Adrenal gland (tissue), 9 donors: ENCODE measurements at regions not wholly inside any gene's neighbourhood (a gene's known extent, or its start where the extent isn't known, plus 50 kb on each side); places are given as distances from the start of the nearest gene placed in this dataset.

Source experiments
- DNase-seq, 7 donors: peaks; one replicate each; pipeline ENCODE4 v3.0.0-alpha.2; 2019 to 2020
- H3K27ac ChIP-seq, 5 donors: fragments of 200-600 bp; sonication (generic) in 4 of 5; 1 replicate in 3 of 5; 2 replicates in 2 of 5; pipeline versions ENCODE4 v1.5.1 to v1.8.0; 2016 to 2020; ENCODE audit warnings: mild to moderate bottlenecking in 1 of 5
- H3K27me3 ChIP-seq: fragments of 200-600 bp; 2 replicates; pipeline ENCODE4 v1.8.0; 2021
- H3K36me3 ChIP-seq, 2 donors: fragments of 200-600 bp; replicated peaks in 1 of 2; 1 replicate in 1 of 2; 2 replicates in 1 of 2; pipeline versions ENCODE4 v1.5.1 to v1.8.0; 2018 to 2022
- H3K4me1 ChIP-seq, 2 donors: fragments of 200-600 bp; replicated peaks in 1 of 2; 1 replicate in 1 of 2; 2 replicates in 1 of 2; pipeline versions ENCODE4 v1.5.1 to v1.8.0; 2018 to 2021
- H3K4me3 ChIP-seq, 4 donors: fragments of 200-600 bp; sonication (generic) in 3 of 4; one replicate each; pipeline ENCODE4 v1.5.1; 2016 to 2018
- H3K9me3 ChIP-seq, 3 donors: fragments of 200-600 bp; sonication (generic) in 1 of 3; replicated peaks in 1 of 3; 1 replicate in 2 of 3; 2 replicates in 1 of 3; pipeline versions ENCODE4 v1.5.1 to v1.8.0; 2016 to 2021
- CTCF ChIP-seq, 6 experiments: fragments of 450-650 bp in 4 of 6; fragments of 200-600 bp in 2 of 6; sonication (generic) in 1 of 6; IDR thresholded peaks; 1 replicate in 5 of 6; 2 replicates in 1 of 6; pipeline versions ENCODE4 v1.5.1 to v1.8.0; 2016 to 2021; ENCODE audit warnings: antibody characterized with exemption in 6 of 6, mild to moderate bottlenecking in 2 of 6, moderate library complexity in 1 of 6
- POLR2A ChIP-seq, 2 donors: fragments of 450-650 bp; IDR thresholded peaks; one replicate each; pipeline ENCODE4 v1.6.1; 2017; ENCODE audit warnings: antibody characterized with exemption in 2 of 2, mild to moderate bottlenecking in 2 of 2, moderate library complexity in 1 of 2
- WGBS, 4 donors: extraction: QIAGEN DNeasy Blood & Tissue Kit in 2 of 4; methylation state at CpG; one replicate each; pipeline versions ENCODE4 v1.1.5 to v1.1.7; 2013 to 2017; 5-methylcytosine and 5-hydroxymethylcytosine counted together
- intact Hi-C, 2 donors: fragments of 100-400 bp; cut with DNase I; formaldehyde crosslinking; loops; one replicate each; pipeline versions ENCODE4 v1.14.1 to v1.15.0; 2022 to 2023
- donor health status: healthy with polysubstance abuse.
- donor health status: Bipolar disorder and iron deficiency.
- donor health status: DM: yes; HTN: yes; CAD: no.
- donor health status: DM: no; HTN: no; CAD: no.
- donor health status: DM: no; HTN: no; CAD: no.

GRCh38 chr10:83617172-83617571 lies 522.1 kb upstream of the GHITM start:
- Histone ChIP-seq H3K4me3 (no peak overlapping the region), H3K36me3 (no peaks in the 10 kb centered on the region), H3K9me3 (no peaks in the 10 kb centered on the region), H3K4me1 (no peaks in the 10 kb centered on the region), H3K27me3 (no peaks in the 10 kb centered on the region), H3K27ac (no peak overlapping the region)
- intact Hi-C loops: no loop called here
- TF ChIP-seq CTCF (IDR thresholded peaks at IDR 0.05) (no peak), POLR2A (IDR thresholded peaks at IDR 0.05) (no peak)
- DNase-seq: no peak
- WGBS, 4 donors: 58 to 86% (median 79%) methylated on average over 1 of the region's 1 CpG

GRCh38 chr10:83617692-83618545 lies 521.4 kb upstream of the GHITM start:
- Histone ChIP-seq H3K9me3 (no peaks in the 10 kb centered on the region), H3K4me1 (no peaks in the 10 kb centered on the region), H3K27me3 (no peaks in the 10 kb centered on the region), H3K4me3 (no peak overlapping the region), H3K27ac (no peak overlapping the region), H3K36me3 (no peaks in the 10 kb centered on the region)
- intact Hi-C loops: no loop called here
- TF ChIP-seq CTCF (IDR thresholded peaks at IDR 0.05) (no peak), POLR2A (IDR thresholded peaks at IDR 0.05) (no peak)
- 42 to 51% (median 50%) methylated on average over 5 of the region's 5 CpGs for WGBS, 4 donors
- DNase-seq: no peak

- no peaks in the 10 kb centered on the region for H3K9me3 ChIP-seq
- no peaks in the 10 kb centered on the region for H3K4me1 ChIP-seq
- no peak for TF ChIP-seq CTCF (IDR thresholded peaks at IDR 0.05)
- TF ChIP-seq POLR2A (IDR thresholded peaks at IDR 0.05): no peak
- no peak for DNase-seq
- 49 to 74% (median 67%) methylated on average over 5 of the region's 5 CpGs for WGBS, 4 donors
- H3K36me3 ChIP-seq: no peaks in the 10 kb centered on the region
- no peak overlapping the region for H3K27ac ChIP-seq
- no peak overlapping the region for H3K4me3 ChIP-seq
- H3K27me3 ChIP-seq: no peaks in the 10 kb centered on the region
- intact Hi-C loops: no loop called here
Observed at GRCh38 chr10:83625831-83626360, 513.4 kb upstream of the GHITM start.

GRCh38 chr10:83632701-83633100 lies 506.6 kb upstream of the GHITM start:
- intact Hi-C loops: no loop called here

GRCh38 chr10:83633547-83633946 lies 505.8 kb upstream of the GHITM start:
- TF ChIP-seq POLR2A (IDR thresholded peaks at IDR 0.05) (no peak), CTCF (IDR thresholded peaks at IDR 0.05) (no peak)
- Histone ChIP-seq H3K27ac (no peak overlapping the region), H3K27me3 (no peaks in the 10 kb centered on the region), H3K4me1 (no peaks in the 10 kb centered on the region), H3K36me3 (no peaks in the 10 kb centered on the region), H3K9me3 (no peaks in the 10 kb centered on the region), H3K4me3 (no peak overlapping the region)
- intact Hi-C loops: no loop called here
- no peak for DNase-seq
- WGBS, 4 donors: 89 to 93% (median 93%) methylated on average over 4 of the region's 4 CpGs

More at GRCh38 chr10:83632701-83633100, 506.6 kb upstream of the GHITM start:
- no peak overlapping the region for H3K4me3 ChIP-seq
- no peaks in the 10 kb centered on the region for H3K4me1 ChIP-seq
- TF ChIP-seq POLR2A (IDR thresholded peaks at IDR 0.05): no peak
- no peak for DNase-seq
- H3K36me3 ChIP-seq: no peaks in the 10 kb centered on the region
- no peak overlapping the region for H3K27ac ChIP-seq
- no peaks in the 10 kb centered on the region for H3K9me3 ChIP-seq
- H3K27me3 ChIP-seq: no peaks in the 10 kb centered on the region
